Jurkat, Clone E6-1 (cell line): ENCODE measurements at regions not wholly inside any gene's neighbourhood (a gene's known extent, or its start where the extent isn't known, plus 50 kb on each side); places are given as distances from the start of the nearest gene placed in this dataset.

ENCODE experiments used
- DNase-seq: peaks from one replicate; pipeline ENCODE4 v3.0.0-alpha.2; 2011; ENCODE audit warnings: low read depth, low spot score
- H3K4me3 ChIP-seq: 2 replicates; pipeline ENCODE4 v1.5.1; 2011; ENCODE audit warnings: mild to moderate bottlenecking, low read length, control low read depth, moderate library complexity

DNA sequence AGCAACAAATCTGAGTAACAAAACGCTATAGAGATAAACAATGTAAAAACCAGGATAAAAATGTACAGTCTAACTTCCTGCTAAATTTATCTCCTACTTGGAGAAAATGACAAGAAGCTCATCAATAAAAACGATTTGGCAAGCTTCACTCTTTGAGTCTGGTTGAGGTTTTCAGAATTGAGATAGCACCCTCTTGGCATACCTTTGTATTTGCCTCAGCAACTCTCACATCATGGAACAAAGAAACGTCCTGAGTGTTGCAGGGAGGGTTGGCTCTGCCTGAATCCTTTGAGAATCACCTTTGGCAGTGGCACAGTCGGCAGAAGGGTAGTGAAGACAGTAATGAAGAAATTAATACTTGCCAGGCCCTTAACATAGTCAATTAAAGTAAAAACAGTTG is 430.6 kb downstream of the GRB14 start:
- no peak overlapping the region for H3K4me3 ChIP-seq
- no peak for DNase-seq

DNA sequence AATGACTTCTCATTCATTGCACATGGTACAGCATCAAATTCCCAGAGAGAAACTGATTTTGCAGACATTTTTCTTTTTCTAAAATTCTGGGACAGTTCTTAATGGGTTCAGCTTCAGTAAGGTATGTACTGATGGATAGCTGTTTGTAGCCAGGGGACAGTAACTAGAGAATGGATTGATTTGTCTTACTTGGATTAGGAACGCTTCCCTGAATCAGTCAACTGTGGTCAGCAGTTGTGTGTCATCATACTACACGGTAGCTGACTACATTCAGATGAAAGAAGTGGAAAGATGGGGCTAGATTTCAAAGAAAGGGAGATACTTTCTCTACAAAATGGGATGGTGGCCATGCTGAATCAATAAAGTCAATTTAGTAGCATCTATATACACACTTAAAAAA is 431.4 kb downstream of the GRB14 start:
- DNase-seq, result no peak
- H3K4me3 ChIP-seq, result no peak overlapping the region

DNA sequence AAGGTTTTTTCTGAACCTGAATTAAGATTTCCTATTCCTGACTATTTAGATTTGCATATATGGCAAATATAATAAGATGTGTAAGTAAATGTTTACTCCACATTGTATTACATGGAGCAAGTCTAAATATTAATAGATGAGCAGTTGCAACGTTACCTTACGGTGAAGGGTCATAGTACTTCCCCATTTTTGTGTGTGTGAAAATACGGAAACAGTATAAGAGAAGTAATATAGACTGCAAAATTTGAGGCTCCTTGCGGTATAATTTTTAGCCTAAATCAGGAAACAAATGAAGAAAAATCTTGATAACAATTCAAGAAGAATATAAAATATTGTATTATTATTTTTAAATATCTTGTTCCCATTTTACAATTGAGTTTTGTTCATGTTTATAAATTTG is 434.2 kb downstream of the GRB14 start:
- DNase-seq, result no peak

DNA sequence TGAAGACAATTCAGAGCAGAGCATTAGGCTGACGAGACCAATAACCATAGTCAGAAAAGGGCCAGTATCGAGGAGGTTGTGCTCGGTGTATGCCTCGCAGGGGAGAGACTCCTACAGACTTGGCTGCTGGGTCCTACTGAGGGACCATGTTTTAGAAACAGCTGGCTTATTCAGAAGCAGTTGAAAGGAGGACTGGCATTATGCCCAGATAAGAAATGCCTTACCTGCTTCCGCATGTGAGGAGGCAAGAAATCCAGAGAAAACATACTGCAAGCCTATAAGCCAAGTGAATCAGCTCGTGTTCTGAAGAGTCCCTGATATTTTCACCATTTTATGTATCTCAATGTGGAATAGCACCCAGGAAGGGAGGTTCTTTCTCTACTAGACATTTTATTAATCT is 434.7 kb downstream of the GRB14 start:
- DNase-seq, result no peak
- no peak overlapping the region for H3K4me3 ChIP-seq

More for the DNA sequence above, 434.2 kb downstream of the GRB14 start:
- no peak overlapping the region for H3K4me3 ChIP-seq

DNA sequence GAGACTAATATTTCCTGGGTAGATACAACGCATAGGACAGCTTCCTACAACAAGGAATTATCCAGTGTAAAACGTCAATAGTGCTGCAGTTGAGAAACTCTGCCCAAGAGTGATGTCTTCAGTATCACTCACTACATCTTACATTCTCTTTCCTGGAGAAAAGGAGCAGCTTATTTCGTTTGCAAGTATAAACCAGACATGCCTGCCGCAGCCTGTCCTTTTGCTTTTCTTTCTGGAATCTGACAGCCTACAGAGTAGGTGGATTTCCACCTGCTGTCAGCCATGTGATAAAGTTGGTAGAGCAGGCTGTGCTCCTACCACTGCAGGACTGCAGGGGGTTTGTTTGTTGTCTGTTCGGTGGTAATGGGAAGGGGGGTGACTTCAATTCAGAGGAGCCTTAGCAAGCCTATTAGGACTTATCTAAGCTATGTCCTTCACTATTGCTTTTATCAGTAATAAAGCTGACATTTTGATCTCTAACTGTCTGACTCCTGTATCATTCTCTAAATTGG is 439.1 kb downstream of the GRB14 start:
- no peak overlapping the region for H3K4me3 ChIP-seq
- DNase-seq, result no peak

DNA sequence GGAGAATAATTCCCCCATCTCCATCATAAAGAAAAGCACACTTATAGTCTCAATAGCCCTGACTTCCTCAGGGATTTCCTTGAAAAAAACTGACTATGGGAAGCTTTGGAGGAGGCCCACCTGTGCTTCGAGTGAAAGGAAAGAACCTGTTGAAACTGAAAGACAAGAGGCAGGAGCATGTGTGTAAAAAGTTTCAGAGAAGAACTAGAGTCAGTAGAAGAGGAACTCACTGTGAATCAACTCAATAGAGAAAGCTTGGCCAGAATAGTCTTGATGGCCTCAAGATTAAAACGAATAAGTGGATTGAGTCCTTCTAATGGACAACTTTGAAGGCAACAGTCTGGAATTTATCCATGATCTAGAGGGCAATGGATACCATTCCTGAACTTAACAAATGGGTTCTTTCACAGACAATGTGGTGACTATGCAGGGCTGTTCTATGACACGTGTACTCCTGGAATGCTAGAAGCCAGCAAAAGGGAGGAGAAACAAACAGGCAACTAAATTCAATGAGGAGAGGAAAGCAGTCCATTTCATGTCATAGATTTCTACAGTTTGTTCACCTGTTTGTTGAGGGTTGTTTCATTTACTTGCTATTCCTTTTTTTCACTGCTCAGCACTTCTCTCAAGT is 442.3 kb downstream of the GRB14 start:
- H3K4me3 ChIP-seq, result no peak overlapping the region
- no peak for DNase-seq

DNA sequence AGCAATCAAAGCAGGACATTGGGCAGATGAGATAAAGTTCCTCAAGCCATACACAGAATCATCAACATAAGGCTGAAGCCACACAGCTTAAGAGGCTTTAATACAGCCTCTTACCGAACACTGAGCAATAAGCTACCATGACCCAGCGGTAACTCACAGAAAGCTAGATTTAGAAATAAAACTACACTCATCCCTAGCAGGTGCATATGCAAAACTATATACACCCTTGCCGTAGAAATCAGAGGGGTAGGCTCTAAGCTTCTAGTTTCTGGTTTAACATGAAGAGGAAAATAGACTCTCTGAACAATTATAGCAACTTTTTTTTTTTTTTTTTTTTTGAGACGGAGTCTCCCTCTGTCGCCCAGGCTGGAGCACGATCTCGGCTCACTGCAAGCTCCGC is 428.8 kb upstream of the FIGN start:
- no peak overlapping the region for H3K4me3 ChIP-seq
- DNase-seq, result no peak

DNA sequence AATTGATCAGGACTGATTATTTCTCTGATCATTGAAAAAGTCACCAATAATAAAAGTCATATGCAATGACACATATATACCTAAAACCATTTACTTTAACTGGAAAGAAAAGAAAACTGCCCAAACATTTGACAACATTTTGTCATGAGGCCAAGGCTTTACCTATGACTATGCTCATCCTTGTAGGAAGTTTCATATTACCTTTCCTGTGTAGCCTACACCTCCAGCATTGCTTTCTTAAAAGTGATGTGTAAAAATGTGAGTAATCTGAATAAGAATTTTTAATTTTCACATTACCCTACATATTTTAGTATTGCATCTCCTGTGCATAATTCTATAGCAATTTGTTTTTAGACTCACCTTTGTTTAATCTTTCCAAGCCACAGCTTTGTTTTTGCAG is 419.8 kb upstream of the FIGN start:
- DNase-seq, result no peak
- H3K4me3 ChIP-seq, result no peak overlapping the region

DNA sequence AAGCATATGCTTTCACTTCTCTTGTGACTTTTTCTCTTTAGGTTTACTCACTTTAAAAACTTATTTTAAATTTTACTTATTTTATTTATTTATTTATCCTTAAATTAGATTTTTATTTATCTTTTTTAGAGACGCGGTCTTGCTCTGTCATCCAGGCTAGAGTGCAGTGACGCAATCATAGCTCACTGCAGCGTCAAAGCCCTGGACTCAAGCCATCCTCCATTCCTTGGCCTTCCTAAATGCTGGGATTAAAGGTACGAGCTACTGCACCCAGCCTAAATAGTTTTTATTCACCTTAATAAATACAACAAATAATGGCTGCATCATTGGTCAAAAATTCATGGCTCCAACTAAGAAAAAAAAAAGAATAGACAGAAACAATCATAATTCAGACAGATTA is 415.7 kb upstream of the FIGN start:
- no peak overlapping the region for H3K4me3 ChIP-seq
- no peak for DNase-seq

DNA sequence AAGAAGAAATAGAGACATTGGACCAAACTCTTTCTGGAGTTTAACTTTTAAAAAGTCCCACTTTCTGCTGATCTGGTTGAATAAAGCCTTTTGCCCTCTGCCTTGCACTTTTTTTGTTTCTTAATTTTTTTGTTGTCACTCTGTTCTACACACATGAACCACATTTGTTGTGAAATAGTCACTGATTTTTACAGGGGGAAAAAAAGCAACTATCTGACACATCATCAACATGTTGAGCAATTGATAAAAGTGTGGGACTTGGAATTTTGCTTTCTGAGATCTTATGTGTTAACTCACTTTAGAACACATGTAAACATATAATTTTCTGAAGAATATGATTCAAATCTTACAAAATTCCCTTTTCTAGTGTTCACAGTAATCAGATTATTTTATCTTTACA is 414.8 kb upstream of the FIGN start:
- DNase-seq, result no peak
- H3K4me3 ChIP-seq, result no peak overlapping the region

DNA sequence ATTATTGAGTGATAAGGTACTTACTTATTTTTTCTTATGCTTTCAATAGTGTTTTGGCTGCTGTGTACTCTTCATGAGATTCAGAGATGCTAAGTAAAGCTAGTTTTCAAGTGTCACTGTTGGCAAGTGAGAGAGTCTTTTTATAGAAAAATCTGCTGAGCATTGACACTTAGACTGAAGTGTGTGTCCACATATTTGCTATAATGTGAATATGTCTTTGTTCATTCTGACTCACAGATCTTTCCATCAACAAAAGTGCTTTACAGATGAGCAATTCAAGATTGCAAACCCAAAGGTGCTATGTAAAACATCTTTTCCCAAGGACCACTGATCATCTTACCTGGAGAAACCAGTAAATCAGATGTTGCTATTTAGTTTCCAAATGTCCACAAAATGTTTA is 410.6 kb upstream of the FIGN start:
- H3K4me3 ChIP-seq, result no peak overlapping the region
- no peak for DNase-seq

DNA sequence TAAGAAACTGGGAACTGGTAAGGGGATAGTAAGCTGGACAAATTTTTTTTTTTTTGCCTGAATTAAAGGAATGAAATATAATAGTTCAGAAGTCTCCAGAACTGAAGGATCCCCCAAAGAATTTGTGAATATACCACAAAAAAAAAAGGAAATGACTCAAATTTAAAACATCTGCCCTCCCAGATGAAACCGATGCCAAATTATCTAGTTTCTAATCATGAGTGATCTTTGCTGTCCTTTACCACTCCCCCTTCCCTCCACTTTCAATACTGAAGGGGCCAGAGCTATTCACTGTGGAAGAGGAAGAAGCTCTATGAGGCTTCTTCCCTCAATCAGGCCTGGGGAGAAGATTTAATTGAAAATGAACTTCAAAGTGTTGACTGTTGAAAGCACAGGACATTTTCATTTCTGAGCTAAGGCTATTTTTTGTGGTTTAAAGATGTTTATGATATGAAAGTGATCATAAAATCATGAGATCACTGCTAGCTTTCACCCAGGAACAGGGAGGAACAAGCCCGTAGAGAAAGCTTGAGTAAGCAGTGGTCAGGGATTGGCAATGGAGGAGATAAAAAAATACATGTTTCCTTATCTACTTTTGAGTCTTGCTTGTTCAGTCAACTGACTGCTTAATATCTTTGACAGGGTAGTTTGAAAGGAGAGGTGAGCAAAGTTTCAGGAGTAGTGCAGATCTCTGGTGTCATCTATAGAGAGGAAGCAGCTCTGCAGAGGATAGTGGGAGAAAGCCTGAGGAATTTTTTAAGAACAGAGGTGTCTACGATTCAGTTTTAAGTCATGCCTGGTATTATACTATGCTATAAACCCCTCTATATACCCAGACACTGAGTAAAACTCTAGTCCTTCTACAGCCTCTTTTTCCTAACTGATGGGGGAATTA is 409.5 kb upstream of the FIGN start:
- DNase-seq, result no peak
- no peak overlapping the region for H3K4me3 ChIP-seq

DNA sequence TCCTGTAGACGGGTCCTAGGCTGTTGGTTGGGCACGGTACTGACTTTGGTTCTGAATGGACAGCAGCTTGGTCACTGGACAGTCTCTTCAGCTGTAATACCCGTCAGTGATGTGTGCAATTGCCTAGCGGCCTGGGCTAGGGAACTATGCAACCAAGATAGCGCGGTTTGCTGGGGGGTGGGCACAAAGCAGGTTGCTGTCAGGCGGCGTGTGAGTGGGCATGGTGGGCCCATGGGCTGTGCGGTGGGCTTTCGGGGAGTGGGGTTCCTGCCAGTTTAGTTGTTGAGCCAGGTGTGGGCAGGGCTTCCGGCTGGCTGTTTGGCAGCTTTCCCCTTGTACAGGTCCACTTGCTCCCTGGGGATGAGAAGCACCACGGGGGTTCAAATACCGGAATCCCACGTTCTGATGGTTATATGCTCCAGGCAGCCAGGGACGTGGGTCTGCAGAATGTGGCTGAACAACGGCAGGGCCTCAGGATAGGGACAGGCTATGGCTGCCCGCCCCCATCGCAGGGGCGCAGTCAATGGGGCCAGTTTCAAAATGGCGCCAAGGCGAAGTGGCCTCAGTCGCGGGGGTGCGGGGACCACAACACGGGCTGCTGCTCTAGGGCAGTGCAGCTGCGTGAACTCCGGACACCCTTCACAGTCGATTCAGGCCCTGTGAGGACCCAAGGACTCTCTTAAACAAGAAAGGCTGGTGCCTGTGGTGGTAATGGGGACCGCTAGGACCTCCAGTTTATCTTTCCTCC is 407.5 kb upstream of the FIGN start:
- no peak for DNase-seq
- no peak overlapping the region for H3K4me3 ChIP-seq

DNA sequence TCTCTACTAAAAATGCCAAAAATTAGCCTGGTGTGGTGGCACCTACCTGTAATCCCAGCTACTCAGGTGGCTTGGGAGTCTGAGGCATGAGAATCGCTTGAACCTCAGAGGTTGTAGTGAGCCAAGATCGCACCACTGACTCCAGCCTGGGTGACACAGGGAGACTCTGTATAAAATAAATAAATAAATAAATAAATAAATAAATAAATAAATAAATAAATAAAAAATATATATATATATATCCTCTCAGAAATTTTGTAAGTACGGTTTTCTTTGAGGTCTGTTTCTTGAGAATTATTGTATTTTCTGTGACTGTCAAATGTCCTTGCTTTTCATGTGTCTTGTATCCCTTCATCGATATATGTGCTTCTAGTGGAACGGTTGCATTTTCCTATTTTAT is 406.9 kb upstream of the FIGN start:
- no peak overlapping the region for H3K4me3 ChIP-seq
- DNase-seq, result no peak

DNA sequence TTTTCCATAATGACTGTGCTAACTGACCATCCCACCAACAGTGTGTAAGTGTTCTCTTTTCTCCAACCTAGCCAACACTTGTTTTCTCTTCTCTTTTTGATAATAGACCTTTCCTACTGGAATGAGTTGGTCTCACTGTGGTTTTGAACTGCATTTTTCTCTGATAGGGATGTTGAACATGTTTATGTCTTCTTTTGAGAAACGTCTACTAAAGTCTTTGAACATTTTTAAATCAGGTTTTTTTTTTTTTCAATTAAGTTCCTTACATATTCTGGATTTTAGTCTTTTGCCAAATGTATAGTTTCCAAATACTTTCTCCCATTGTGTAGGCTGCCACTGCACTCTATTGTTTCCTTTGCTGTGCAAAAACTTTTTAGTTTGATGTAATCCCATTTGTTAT is 405.5 kb upstream of the FIGN start:
- H3K4me3 ChIP-seq, result no peak overlapping the region

DNA sequence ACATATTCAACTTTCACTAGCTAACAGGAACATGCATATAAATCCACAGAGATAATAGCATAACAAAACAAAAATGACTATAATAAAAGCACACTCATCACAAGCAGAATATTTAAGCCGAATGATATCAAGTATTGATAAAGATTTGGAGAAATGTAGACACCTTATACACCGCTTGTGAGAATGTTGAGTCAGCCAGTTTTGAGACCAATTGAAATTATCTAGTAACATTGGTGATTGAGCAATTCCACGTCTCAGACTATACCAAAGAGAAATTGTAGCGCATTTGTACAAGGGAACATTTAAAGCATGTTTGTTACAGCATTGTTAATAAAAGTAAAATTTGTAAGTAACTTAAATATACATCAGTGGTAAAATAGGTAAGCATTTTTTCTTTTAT is 402.9 kb upstream of the FIGN start:
- no peak overlapping the region for H3K4me3 ChIP-seq
- DNase-seq, result no peak

More for the DNA sequence above, 405.5 kb upstream of the FIGN start:
- no peak for DNase-seq

DNA sequence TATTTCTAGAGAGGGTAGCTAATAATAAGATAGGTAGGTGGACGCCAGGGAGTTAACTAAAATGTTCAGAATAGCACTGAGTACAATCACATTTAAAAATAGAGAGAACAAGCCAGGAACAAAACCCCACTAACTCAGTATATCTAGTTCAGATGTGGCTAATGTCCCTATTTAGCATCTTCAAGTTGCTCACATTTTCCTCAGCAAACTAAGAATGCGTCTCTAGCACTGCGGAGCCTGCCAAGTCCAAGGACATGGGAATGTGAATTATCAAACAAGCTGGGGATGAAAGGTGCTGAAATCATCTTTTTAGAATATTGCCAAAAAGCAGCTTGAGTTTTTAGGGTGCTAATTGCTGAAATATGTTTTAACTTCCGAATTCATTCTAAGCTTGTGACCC is 398.5 kb upstream of the FIGN start:
- H3K4me3 ChIP-seq, result no peak overlapping the region
- DNase-seq, result no peak

DNA sequence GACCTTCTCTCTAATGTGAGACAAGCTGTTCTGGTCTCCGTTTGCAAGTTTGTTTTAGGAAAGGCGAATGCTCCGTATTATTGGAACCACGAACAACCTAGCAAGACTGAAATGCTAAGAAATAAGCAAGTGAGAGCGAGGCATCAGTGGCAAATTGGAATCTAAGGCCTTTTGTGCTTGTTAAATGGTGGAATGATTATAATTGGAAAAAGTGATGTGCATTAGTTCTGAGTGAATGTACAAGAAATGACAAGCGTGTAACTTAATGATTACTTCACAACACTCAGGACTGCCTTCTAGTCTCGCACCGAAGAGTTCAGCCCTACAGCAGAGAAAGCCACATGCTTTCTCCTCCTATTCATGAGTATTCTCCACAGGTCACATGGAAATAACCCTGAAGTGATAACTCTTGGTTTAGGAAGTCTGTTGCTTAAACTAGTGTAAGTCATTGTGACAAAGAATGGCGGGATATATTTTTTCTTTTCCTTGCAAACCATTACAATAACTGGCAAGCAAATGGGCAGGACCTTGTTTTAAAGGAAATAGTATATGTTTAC is 392.2 kb upstream of the FIGN start:
- H3K4me3 ChIP-seq, result no peak overlapping the region
- no peak for DNase-seq

DNA sequence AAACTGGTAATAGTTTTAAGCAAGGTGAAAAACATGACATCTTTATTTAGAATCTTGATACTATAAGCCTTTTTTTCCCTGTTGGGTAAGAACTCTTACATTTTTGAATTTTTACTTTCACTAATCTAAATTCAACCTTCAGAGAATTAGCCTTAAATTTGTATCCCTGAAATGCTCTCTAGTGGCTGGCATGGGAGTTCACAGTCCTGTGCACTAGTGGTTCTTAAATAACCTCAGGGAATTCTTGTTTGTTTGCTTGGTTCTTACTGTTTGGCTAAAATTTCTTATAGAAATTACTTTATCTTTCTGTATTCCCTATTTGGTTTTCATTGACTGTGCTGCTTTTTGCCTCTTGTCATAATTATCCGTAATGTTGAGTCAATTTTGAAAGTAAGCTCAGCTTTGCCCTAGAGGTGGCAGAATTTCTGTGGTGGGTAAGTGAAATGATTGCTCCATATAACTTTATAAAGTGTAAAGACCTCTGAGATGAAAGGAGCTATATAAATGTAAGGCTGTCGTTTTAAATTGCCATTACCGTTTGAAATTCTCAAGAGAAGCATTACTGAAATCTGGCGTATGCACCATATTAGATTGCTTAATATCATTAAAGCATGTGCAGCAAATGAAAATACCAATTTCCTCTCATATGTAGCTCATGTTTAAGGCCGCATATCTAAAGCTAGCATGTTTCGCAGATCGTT is 391.3 kb upstream of the FIGN start:
- no peak for DNase-seq
- H3K4me3 ChIP-seq, result no peak overlapping the region
